ENCODE measurements at regions not wholly inside any gene's neighbourhood (a gene's known extent, or its start where the extent isn't known, plus 50 kb on each side); places are given as distances from the start of the nearest gene placed in this dataset.

GRCh38 chr9:97772145-97772544, 75.0 kb upstream of the XPA start:
- Histone ChIP-seq H3K27ac (ENCODE audit: low read depth, low read length) (no peak overlapping the region), H3K79me2 (ENCODE audit: insufficient read depth, low read length) (no peaks in the 10 kb centered on the region), H2AFZ (ENCODE audit: low read depth, low read length) (no peak overlapping the region), H3K36me3 (ENCODE audit: insufficient read depth, low read length) (no peaks in the 10 kb centered on the region), H3K4me3 (ENCODE audit: insufficient read depth, low read depth, low read length) (no peak overlapping the region), H3K4me2 (ENCODE audit: low read length) (no peak overlapping the region), H3K9me3 (ENCODE audit: insufficient read depth, low read depth, low read length) (no peaks in the 10 kb centered on the region), H3K9ac (ENCODE audit: low read length) (no peak overlapping the region), H3K4me1 (ENCODE audit: insufficient read depth, low read length) (peaks cover 18% of the 10 kb centered on the region), H3K27me3 (ENCODE audit: insufficient read depth, low read length) (no peaks in the 10 kb centered on the region), H4K20me1 (ENCODE audit: insufficient read depth, low read length) (no peaks in the 10 kb centered on the region)
- no peak overlapping the region for H3K4me3 Mint-ChIP-seq (ENCODE audit: unreplicated experiment)
- TF ChIP-seq, protein P1, sequence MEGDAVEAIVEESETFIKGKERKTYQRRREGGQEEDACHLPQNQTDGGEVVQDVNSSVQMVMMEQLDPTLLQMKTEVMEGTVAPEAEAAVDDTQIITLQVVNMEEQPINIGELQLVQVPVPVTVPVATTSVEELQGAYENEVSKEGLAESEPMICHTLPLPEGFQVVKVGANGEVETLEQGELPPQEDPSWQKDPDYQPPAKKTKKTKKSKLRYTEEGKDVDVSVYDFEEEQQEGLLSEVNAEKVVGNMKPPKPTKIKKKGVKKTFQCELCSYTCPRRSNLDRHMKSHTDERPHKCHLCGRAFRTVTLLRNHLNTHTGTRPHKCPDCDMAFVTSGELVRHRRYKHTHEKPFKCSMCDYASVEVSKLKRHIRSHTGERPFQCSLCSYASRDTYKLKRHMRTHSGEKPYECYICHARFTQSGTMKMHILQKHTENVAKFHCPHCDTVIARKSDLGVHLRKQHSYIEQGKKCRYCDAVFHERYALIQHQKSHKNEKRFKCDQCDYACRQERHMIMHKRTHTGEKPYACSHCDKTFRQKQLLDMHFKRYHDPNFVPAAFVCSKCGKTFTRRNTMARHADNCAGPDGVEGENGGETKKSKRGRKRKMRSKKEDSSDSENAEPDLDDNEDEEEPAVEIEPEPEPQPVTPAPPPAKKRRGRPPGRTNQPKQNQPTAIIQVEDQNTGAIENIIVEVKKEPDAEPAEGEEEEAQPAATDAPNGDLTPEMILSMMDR (IDR thresholded peaks at IDR 0.05; ENCODE audit: insufficient read depth, low read depth, low read length): no peak
- no peak for TF ChIP-seq EZH2 (IDR thresholded peaks at IDR 0.05; ENCODE audit: insufficient read depth, low read length)
- H3K4me1 Mint-ChIP-seq (ENCODE audit: low read depth, unreplicated experiment): peaks cover 13% of the 10 kb centered on the region
- no peak overlapping the region for H3K27ac Mint-ChIP-seq (ENCODE audit: unreplicated experiment)
- H3K36me3 Mint-ChIP-seq (ENCODE audit: low read depth, unreplicated experiment): no peaks in the 10 kb centered on the region
- DNase-seq (ENCODE audit: low read depth): no peak
- no peak for FAIRE-seq
- peaks cover 19% of the 10 kb centered on the region for H3K27me3 Mint-ChIP-seq (ENCODE audit: low read depth, unreplicated experiment)
- no peaks in the 10 kb centered on the region for H3K9me3 Mint-ChIP-seq (ENCODE audit: unreplicated experiment)

DNA sequence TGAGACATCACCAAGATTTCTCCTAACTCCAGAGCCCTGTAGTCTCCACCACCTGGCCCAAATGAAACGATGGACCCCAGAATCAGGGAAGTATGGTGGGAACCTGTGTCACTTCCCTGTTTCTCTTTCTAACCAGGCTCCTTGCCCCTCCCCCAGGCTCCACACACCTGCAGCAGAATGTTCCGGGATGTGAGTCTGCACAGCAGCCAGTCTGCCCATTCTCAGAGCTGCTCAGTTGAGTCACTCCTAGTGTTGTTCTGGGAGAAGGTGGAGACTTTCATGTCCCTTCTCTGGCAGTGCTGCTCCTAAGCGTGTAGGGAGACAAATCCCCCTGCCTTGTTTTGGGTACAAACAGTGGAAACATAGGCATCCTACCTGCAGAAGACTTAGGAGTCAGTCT, 76.0 kb upstream of the XPA start:
- Mint-ChIP-seq H3K4me1 (ENCODE audit: low read depth, unreplicated experiment) (peaks cover 13% of the 10 kb centered on the region), H3K4me3 (ENCODE audit: unreplicated experiment) (no peak overlapping the region), H3K9me3 (ENCODE audit: unreplicated experiment) (peaks cover 1% of the 10 kb centered on the region), H3K27ac (ENCODE audit: unreplicated experiment) (no peak overlapping the region), H3K36me3 (ENCODE audit: low read depth, unreplicated experiment) (no peaks in the 10 kb centered on the region), H3K27me3 (ENCODE audit: low read depth, unreplicated experiment) (peaks cover 19% of the 10 kb centered on the region)
- no peak overlapping the region for H2AFZ ChIP-seq (ENCODE audit: low read depth, low read length)
- H3K36me3 ChIP-seq (ENCODE audit: insufficient read depth, low read length): no peaks in the 10 kb centered on the region
- H3K4me2 ChIP-seq (ENCODE audit: low read length): no peak overlapping the region
- TF ChIP-seq EZH2 (IDR thresholded peaks at IDR 0.05; ENCODE audit: insufficient read depth, low read length): no peak
- TF ChIP-seq, protein P1 (IDR thresholded peaks at IDR 0.05; ENCODE audit: insufficient read depth, low read depth, low read length): no peak
- H3K79me2 ChIP-seq (ENCODE audit: insufficient read depth, low read length): no peaks in the 10 kb centered on the region
- no peaks in the 10 kb centered on the region for H3K27me3 ChIP-seq (ENCODE audit: insufficient read depth, low read length)
- no peak overlapping the region for H3K4me3 ChIP-seq (ENCODE audit: insufficient read depth, low read depth, low read length)
- FAIRE-seq: no peak
- no peak overlapping the region for H3K9ac ChIP-seq (ENCODE audit: low read length)
- no peak for DNase-seq (ENCODE audit: low read depth)
- no peaks in the 10 kb centered on the region for H4K20me1 ChIP-seq (ENCODE audit: insufficient read depth, low read length)
- H3K9me3 ChIP-seq (ENCODE audit: insufficient read depth, low read depth, low read length): no peaks in the 10 kb centered on the region
- H3K4me1 ChIP-seq (ENCODE audit: insufficient read depth, low read length): peaks cover 18% of the 10 kb centered on the region
- H3K27ac ChIP-seq (ENCODE audit: low read depth, low read length): no peak overlapping the region

DNA sequence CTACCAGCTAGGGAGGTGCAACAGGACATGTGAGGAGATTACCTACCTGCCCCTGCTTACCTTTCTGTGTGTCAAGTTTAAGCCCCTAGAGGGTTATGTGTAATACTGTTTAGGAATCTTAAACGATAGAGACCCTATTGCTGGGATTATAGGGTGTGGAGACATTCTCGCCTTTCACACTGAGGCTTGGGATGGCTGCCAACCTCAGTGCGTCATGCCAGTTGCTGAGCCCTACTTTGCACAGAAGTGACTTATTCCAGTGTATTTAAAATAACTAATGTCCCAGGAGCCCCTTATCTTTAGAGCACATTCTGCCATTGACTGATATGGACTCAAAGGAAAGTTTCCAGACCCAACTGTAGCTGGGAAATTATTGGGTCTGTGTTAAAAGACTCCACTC, 76.6 kb upstream of the XPA start:
- TF ChIP-seq, protein P1 (IDR thresholded peaks at IDR 0.05; ENCODE audit: insufficient read depth, low read depth, low read length): no peak
- TF ChIP-seq EZH2 (IDR thresholded peaks at IDR 0.05; ENCODE audit: insufficient read depth, low read length): no peak
- Histone ChIP-seq H3K9me3 (ENCODE audit: insufficient read depth, low read depth, low read length) (no peaks in the 10 kb centered on the region), H3K79me2 (ENCODE audit: insufficient read depth, low read length) (no peaks in the 10 kb centered on the region), H3K4me1 (ENCODE audit: insufficient read depth, low read length) (peaks cover 18% of the 10 kb centered on the region), H3K4me3 (ENCODE audit: insufficient read depth, low read depth, low read length) (no peak overlapping the region), H3K27me3 (ENCODE audit: insufficient read depth, low read length) (no peaks in the 10 kb centered on the region), H3K4me2 (ENCODE audit: low read length) (no peak overlapping the region), H3K27ac (ENCODE audit: low read depth, low read length) (no peak overlapping the region), H2AFZ (ENCODE audit: low read depth, low read length) (no peak overlapping the region), H3K36me3 (ENCODE audit: insufficient read depth, low read length) (no peaks in the 10 kb centered on the region), H4K20me1 (ENCODE audit: insufficient read depth, low read length) (no peaks in the 10 kb centered on the region), H3K9ac (ENCODE audit: low read length) (no peak overlapping the region)
- Mint-ChIP-seq H3K4me3 (ENCODE audit: unreplicated experiment) (no peak overlapping the region), H3K36me3 (ENCODE audit: low read depth, unreplicated experiment) (no peaks in the 10 kb centered on the region), H3K27ac (ENCODE audit: unreplicated experiment) (no peak overlapping the region), H3K4me1 (ENCODE audit: low read depth, unreplicated experiment) (peaks cover 10% of the 10 kb centered on the region), H3K27me3 (ENCODE audit: low read depth, unreplicated experiment) (peaks cover 19% of the 10 kb centered on the region), H3K9me3 (ENCODE audit: unreplicated experiment) (peaks cover 5% of the 10 kb centered on the region)
- DNase-seq (ENCODE audit: low read depth) (peak; percentile 35), FAIRE-seq (no peak)

Measured in astrocyte (in vitro differentiated cells and primary cell).